CD4-positive, alpha-beta T cell treated with Interleukin-10 for 1 hour (primary cell): ENCODE measurements at regions not wholly inside any gene's neighbourhood (a gene's known extent, or its start where the extent isn't known, plus 50 kb on each side); places are given as distances from the start of the nearest gene placed in this dataset.
"Not testable (repeated sequence)": the region's sequence is repeated elsewhere in the genome, so short reads cannot be mapped to it uniquely, and the experiment has no call there.

ENCODE experiments used
- DNase-seq: peaks from one replicate; pipeline ENCODE4 v3.0.0-alpha.2; 2020

GRCh38 chr19:31015778-31016177 lies 333.5 kb downstream of the TSHZ3 start:
- DNase-seq: no peak

- no peak for DNase-seq
Observed at GRCh38 chr19:31014668-31015067, 334.6 kb downstream of the TSHZ3 start.

GRCh38 chr19:31013384-31014020 lies 335.7 kb downstream of the TSHZ3 start:
- no peak for DNase-seq

GRCh38 chr19:31002518-31003244 lies 346.6 kb downstream of the TSHZ3 start:
- no peak for DNase-seq

GRCh38 chr19:31001991-31002390 lies 347.2 kb downstream of the TSHZ3 start:
- no peak for DNase-seq

- no peak for DNase-seq
Observed at GRCh38 chr19:31000913-31001312, 348.3 kb downstream of the TSHZ3 start.

GRCh38 chr19:30999726-31000125 lies 349.5 kb downstream of the TSHZ3 start:
- no peak for DNase-seq

GRCh38 chr19:30997222-30997621 lies 352.0 kb downstream of the TSHZ3 start:
- no peak for DNase-seq

- DNase-seq: no peak
Observed at GRCh38 chr19:30978639-30979038, 370.6 kb downstream of the TSHZ3 start.

GRCh38 chr19:30969591-30969990 lies 379.6 kb downstream of the TSHZ3 start:
- no peak for DNase-seq

- no peak for DNase-seq
Observed at GRCh38 chr19:30968841-30969399, 380.3 kb downstream of the TSHZ3 start.

GRCh38 chr19:30968210-30968609 lies 381.0 kb downstream of the TSHZ3 start:
- DNase-seq: no peak

- DNase-seq: no peak
Observed at GRCh38 chr19:30966486-30966885, 382.8 kb downstream of the TSHZ3 start.

GRCh38 chr19:30959011-30959410 lies 390.2 kb downstream of the TSHZ3 start:
- DNase-seq: no peak

- no peak for DNase-seq
Observed at GRCh38 chr19:30955112-30956104, 393.8 kb downstream of the TSHZ3 start.

- DNase-seq: not testable (repeated sequence)
Observed at GRCh38 chr19:30944276-30944932, 404.8 kb downstream of the TSHZ3 start.

- no peak for DNase-seq
Observed at GRCh38 chr19:30943101-30943843, 406.0 kb downstream of the TSHZ3 start.

GRCh38 chr19:30942636-30943035 lies 406.6 kb downstream of the TSHZ3 start:
- no peak for DNase-seq

GRCh38 chr19:30941591-30941990 lies 407.6 kb downstream of the TSHZ3 start:
- no peak for DNase-seq

- DNase-seq: no peak
Observed at GRCh38 chr19:30936276-30936675, 413.0 kb downstream of the TSHZ3 start.

GRCh38 chr19:30935146-30935545 lies 414.1 kb downstream of the TSHZ3 start:
- no peak for DNase-seq

- DNase-seq: not testable (repeated sequence)
Observed at GRCh38 chr19:30933454-30933853, 415.8 kb downstream of the TSHZ3 start.
